ENCODE measurements at regions not wholly inside any gene's neighbourhood (a gene's known extent, or its start where the extent isn't known, plus 50 kb on each side); places are given as distances from the start of the nearest gene placed in this dataset.

- in situ Hi-C loops (cut with HindIII; ENCODE audit: low pct_unique_long_range_greater_than_20kb, low sequenced_read_pairs) (no loop called here), intact Hi-C loops (cut with micrococcal nuclease; ENCODE audit: unreplicated experiment) (no loop called here)
- H3K36me3 ChIP-seq (ENCODE audit: control insufficient read depth, insufficient read depth, low read length) = no peaks in the 10 kb centered on the region
- peaks cover 3% of the 10 kb centered on the region; the same call in 1 of the 2 replicates for H3K4me1 ChIP-seq (ENCODE audit: control insufficient read depth, insufficient read depth, low read length)
- no peak overlapping the region for H3K4me3 ChIP-seq (ENCODE audit: low read depth in 2 of 2, low read length in 2 of 2)
- no peaks in the 10 kb centered on the region for H3K27me3 ChIP-seq (ENCODE audit: control insufficient read depth, insufficient read depth, low read length)
- no TSS peak for BruUV-seq (replicated peaks)
- DNase-seq (ENCODE audit: low read depth, low spot score) (no peak), ATAC-seq (no peak)
- ChIA-PET CTCF (no interaction called here), POLR2A (no interaction called here)
- no peaks in the 10 kb centered on the region for H3K9me3 ChIP-seq (ENCODE audit: control insufficient read depth, insufficient read depth, low read depth, low read length)
- TF ChIP-seq TCF7L2 (IDR thresholded peaks at IDR 0.05; ENCODE audit: low read depth, low read length) (no peak), CTCF (IDR thresholded peaks at IDR 0.05) (no peak), SIN3A (IDR thresholded peaks at IDR 0.05; ENCODE audit: borderline replicate concordance, insufficient read depth, low read depth, low read length) (no peak), POLR2AphosphoS5 (IDR thresholded peaks at IDR 0.05; ENCODE audit: low read depth, low read length) (no peak), REST (IDR thresholded peaks at IDR 0.05; ENCODE audit: insufficient read depth in 1 of 2, low read depth in 2 of 2, low read length in 1 of 2) (no peak)
- H3K27ac ChIP-seq (ENCODE audit: low read length) = no peak overlapping the region; the same call in 1 of the 2 replicates
Observed at GRCh38 chr4:137446071-137446470, 86.2 kb downstream of the PCDH18 start.

- no peak for DNase-seq (ENCODE audit: low read depth, low spot score)
- in situ Hi-C loops (cut with HindIII; ENCODE audit: low pct_unique_long_range_greater_than_20kb, low sequenced_read_pairs) = no loop called here
- CTCF ChIA-PET = no interaction called here
Observed at GRCh38 chr4:137443031-137443800, 89.1 kb downstream of the PCDH18 start.

More at GRCh38 chr4:137443031-137443800, 89.1 kb downstream of the PCDH18 start:
- ATAC-seq = no peak
- peaks cover 3% of the 10 kb centered on the region; the same call in 1 of the 2 replicates for H3K4me1 ChIP-seq (ENCODE audit: control insufficient read depth, insufficient read depth, low read length)
- no TSS peak for BruUV-seq (replicated peaks)
- H3K4me3 ChIP-seq (ENCODE audit: low read depth in 2 of 2, low read length in 2 of 2) = no peak overlapping the region
- TF ChIP-seq REST (IDR thresholded peaks at IDR 0.05; ENCODE audit: insufficient read depth in 1 of 2, low read depth in 2 of 2, low read length in 1 of 2) (no peak), CTCF (IDR thresholded peaks at IDR 0.05) (no peak), TCF7L2 (IDR thresholded peaks at IDR 0.05; ENCODE audit: low read depth, low read length) (no peak), POLR2AphosphoS5 (IDR thresholded peaks at IDR 0.05; ENCODE audit: low read depth, low read length) (no peak), SIN3A (IDR thresholded peaks at IDR 0.05; ENCODE audit: borderline replicate concordance, insufficient read depth, low read depth, low read length) (no peak)
- H3K36me3 ChIP-seq (ENCODE audit: control insufficient read depth, insufficient read depth, low read length) = no peaks in the 10 kb centered on the region
- H3K27me3 ChIP-seq (ENCODE audit: control insufficient read depth, insufficient read depth, low read length) = no peaks in the 10 kb centered on the region
- no peak overlapping the region; the same call in 1 of the 2 replicates for H3K27ac ChIP-seq (ENCODE audit: low read length)
- H3K9me3 ChIP-seq (ENCODE audit: control insufficient read depth, insufficient read depth, low read depth, low read length) = no peaks in the 10 kb centered on the region
- POLR2A ChIA-PET = no interaction called here
- intact Hi-C loops (cut with micrococcal nuclease; ENCODE audit: unreplicated experiment) = no loop called here

Data from Panc1 (cell line).